ENCODE measurements at regions not wholly inside any gene's neighbourhood (a gene's known extent, or its start where the extent isn't known, plus 50 kb on each side); places are given as distances from the start of the nearest gene placed in this dataset.

DNA sequence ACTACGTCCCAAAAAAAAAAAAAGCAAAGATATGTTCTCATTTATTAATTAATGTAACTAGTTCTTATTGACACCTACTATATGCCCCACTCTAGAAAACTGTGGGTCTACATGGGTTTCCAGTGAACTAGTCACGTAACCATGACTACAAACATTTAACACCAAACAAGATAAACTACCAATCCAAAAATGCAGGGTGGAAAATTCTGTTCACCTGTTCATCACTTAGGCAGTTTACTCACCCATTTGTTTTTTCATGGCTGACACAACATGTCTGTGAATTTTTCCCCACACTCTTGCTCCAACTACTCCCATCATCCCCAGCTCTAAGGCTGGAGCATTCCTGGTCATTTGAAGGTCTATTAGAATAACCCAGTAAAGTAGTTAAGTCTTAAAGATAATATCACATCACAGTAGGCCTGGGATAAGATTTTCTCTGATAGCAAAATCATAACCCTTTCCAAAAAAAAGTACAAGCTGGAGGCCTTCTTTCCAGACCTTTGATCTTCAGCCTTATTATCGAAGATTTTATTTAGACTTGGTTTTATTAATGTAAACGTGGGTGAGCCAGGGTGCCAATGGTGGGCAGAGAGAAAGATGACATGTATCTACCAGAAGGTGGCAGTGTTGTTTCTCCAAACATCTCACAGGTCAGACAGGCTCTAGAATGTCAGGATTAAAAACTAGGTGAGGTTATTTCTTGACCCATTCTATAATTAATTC, 61.6 kb upstream of the DAAM1 start:
- TF ChIP-seq CTCF (IDR thresholded peaks at IDR 0.05) (peak; percentile 42 to 93 (median 84)), POLR2A (IDR thresholded peaks at IDR 0.05) (no peak)
- H3K9me3 ChIP-seq (replicated peaks in 1 of 3) = no peaks in the 10 kb centered on the region
- peaks cover 4% of the 10 kb centered on the region for H3K27me3 ChIP-seq
- no peaks in the 10 kb centered on the region for H3K36me3 ChIP-seq (replicated peaks in 1 of 2)
- no peak overlapping the region for H3K27ac ChIP-seq
- WGBS, 4 donors = 26 to 39% (median 34%) methylated on average over 4 of the region's 4 CpGs
- intact Hi-C loops (cut with DNase I) = loop anchor here in 1 of 2 donors (2.0 kb wide), 1 partner anchor 316 kb away; no protein-coding TSS in a partner anchor
- no peak overlapping the region for H3K4me3 ChIP-seq
- H3K4me1 ChIP-seq (replicated peaks in 1 of 2) = no peaks in the 10 kb centered on the region
- peak; percentile 16 to 57 (median 25) for DNase-seq

- H3K4me3 ChIP-seq = no peak overlapping the region
- TF ChIP-seq CTCF (IDR thresholded peaks at IDR 0.05) (no peak), POLR2A (IDR thresholded peaks at IDR 0.05) (no peak)
- DNase-seq = no peak
- peaks cover 4% of the 10 kb centered on the region for H3K27me3 ChIP-seq
- intact Hi-C loops (cut with DNase I) = loop anchor here in 1 of 2 donors (2.0 kb wide), 1 partner anchor 315 kb away; no protein-coding TSS in a partner anchor
- 42 to 57% (median 49%) methylated on average over 1 of the region's 1 CpG for WGBS, 4 donors
- H3K36me3 ChIP-seq (replicated peaks in 1 of 2) = no peaks in the 10 kb centered on the region
- no peaks in the 10 kb centered on the region for H3K9me3 ChIP-seq (replicated peaks in 1 of 3)
- no peak overlapping the region for H3K27ac ChIP-seq
- H3K4me1 ChIP-seq (replicated peaks in 1 of 2) = no peaks in the 10 kb centered on the region
Observed at GRCh38 chr14:59127437-59127732, 61.1 kb upstream of the DAAM1 start.

GRCh38 chr14:59130462-59130861, 58.0 kb upstream of the DAAM1 start:
- DNase-seq = no peak
- intact Hi-C loops (cut with DNase I) = no loop called here
- Histone ChIP-seq H3K27ac (no peak overlapping the region), H3K4me3 (no peak overlapping the region), H3K4me1 (replicated peaks in 1 of 2) (no peaks in the 10 kb centered on the region), H3K9me3 (replicated peaks in 1 of 3) (no peaks in the 10 kb centered on the region), H3K27me3 (peaks cover 4% of the 10 kb centered on the region), H3K36me3 (replicated peaks in 1 of 2) (no peaks in the 10 kb centered on the region)
- WGBS, 4 donors = 80 to 92% (median 87%) methylated on average over 7 of the region's 7 CpGs
- no peak for TF ChIP-seq CTCF (IDR thresholded peaks at IDR 0.05)
- no peak for TF ChIP-seq POLR2A (IDR thresholded peaks at IDR 0.05)

DNA sequence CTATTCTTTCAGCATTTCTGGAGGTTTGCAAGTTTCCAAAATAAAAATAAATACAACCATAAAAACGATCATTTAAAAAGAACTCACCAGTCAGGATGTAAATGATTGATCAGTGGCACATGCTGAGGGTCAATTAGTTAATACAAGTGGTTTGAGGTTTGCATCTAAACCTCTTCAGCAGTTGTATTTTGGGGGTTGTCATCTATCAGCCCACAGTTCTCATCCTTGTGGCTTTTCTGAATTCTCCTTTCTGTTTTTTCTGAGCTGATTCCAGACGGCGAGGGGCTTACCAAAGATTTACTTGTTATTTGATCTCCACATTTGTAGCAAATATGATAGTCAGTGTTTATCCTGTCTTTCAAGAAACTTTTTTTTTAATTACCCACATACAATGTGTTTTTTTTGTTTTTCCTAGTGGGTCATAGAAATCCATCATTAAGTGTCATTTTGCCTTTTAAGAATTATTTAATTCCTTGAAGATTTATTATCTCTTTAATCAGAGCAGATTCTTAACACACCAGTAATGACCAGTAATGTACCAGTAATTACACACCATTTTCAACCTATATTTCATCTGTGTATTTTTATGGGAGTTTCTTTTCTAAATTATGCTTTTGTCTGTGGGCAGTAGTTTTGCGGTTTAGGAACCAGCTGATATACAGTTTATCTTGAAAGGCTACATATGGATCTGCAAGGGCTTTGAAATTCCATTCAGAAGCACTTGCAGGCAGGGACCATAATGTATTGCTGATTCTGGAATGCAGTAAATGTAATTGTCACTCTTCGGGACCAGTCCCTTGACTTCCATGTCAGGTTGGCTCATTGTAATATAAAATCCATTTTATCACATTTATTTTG, 56.3 kb upstream of the DAAM1 start:
- Histone ChIP-seq H3K9me3 (replicated peaks in 1 of 3) (no peaks in the 10 kb centered on the region), H3K4me1 (replicated peaks in 1 of 2) (no peaks in the 10 kb centered on the region), H3K27ac (no peak overlapping the region), H3K36me3 (replicated peaks in 1 of 2) (no peaks in the 10 kb centered on the region), H3K4me3 (no peak overlapping the region), H3K27me3 (peaks cover 4% of the 10 kb centered on the region)
- TF ChIP-seq CTCF (IDR thresholded peaks at IDR 0.05) = no peak
- 69 to 80% (median 73%) methylated on average over 5 of the region's 5 CpGs for WGBS, 4 donors
- intact Hi-C loops (cut with DNase I) = no loop called here
- DNase-seq = no peak

Data from adrenal gland (tissue), 9 donors.